Renal pelvis (tissue), 1 donor: ENCODE measurements at regions not wholly inside any gene's neighbourhood (a gene's known extent, or its start where the extent isn't known, plus 50 kb on each side); places are given as distances from the start of the nearest gene placed in this dataset.

Experiments used
- DNase-seq: peaks from one replicate; pipeline ENCODE4 v3.0.0-alpha.2; 2013

- no peak for DNase-seq
These were observed 839.4 kb upstream of the ADGRL4 start for GRCh38 chr1:79845936-79846335.

- DNase-seq: no peak
These were observed 836.3 kb upstream of the ADGRL4 start for GRCh38 chr1:79842811-79843210.

- no peak for DNase-seq
These were observed 833.4 kb upstream of the ADGRL4 start for GRCh38 chr1:79839882-79840281.

- DNase-seq: no peak
These were observed 820.9 kb upstream of the ADGRL4 start for GRCh38 chr1:79827446-79827845.

- no peak for DNase-seq
These were observed 819.0 kb upstream of the ADGRL4 start for GRCh38 chr1:79825551-79825950.

GRCh38 chr1:79822053-79822452 lies 815.5 kb upstream of the ADGRL4 start:
- no peak for DNase-seq

- DNase-seq: no peak
These were observed 812.6 kb upstream of the ADGRL4 start for GRCh38 chr1:79819140-79819539.

- DNase-seq: no peak
These were observed 810.6 kb upstream of the ADGRL4 start for GRCh38 chr1:79817031-79817560.

GRCh38 chr1:79815115-79815514 lies 808.6 kb upstream of the ADGRL4 start:
- no peak for DNase-seq

- DNase-seq: no peak
These were observed 804.6 kb upstream of the ADGRL4 start for GRCh38 chr1:79811173-79811572.

GRCh38 chr1:79808816-79809475 lies 802.4 kb upstream of the ADGRL4 start:
- no peak for DNase-seq

- peak; percentile 15 for DNase-seq
These were observed 801.3 kb upstream of the ADGRL4 start for GRCh38 chr1:79807816-79808215.

- no peak for DNase-seq
These were observed 791.0 kb upstream of the ADGRL4 start for GRCh38 chr1:79797487-79797886.

GRCh38 chr1:79796434-79796833 lies 789.9 kb upstream of the ADGRL4 start:
- no peak for DNase-seq

GRCh38 chr1:79792219-79792930 lies 785.8 kb upstream of the ADGRL4 start:
- DNase-seq: no peak

- DNase-seq: no peak
These were observed 785.1 kb upstream of the ADGRL4 start for GRCh38 chr1:79791488-79792218.

GRCh38 chr1:79790950-79791349 lies 784.4 kb upstream of the ADGRL4 start:
- DNase-seq: no peak

- no peak for DNase-seq
These were observed 781.1 kb upstream of the ADGRL4 start for GRCh38 chr1:79787631-79788030.

- no peak for DNase-seq
These were observed 779.4 kb upstream of the ADGRL4 start for GRCh38 chr1:79785964-79786363.

GRCh38 chr1:79785561-79785960 lies 779.0 kb upstream of the ADGRL4 start:
- DNase-seq: no peak

GRCh38 chr1:79781261-79781660 lies 774.7 kb upstream of the ADGRL4 start:
- DNase-seq: no peak

GRCh38 chr1:79777481-79778219 lies 771.1 kb upstream of the ADGRL4 start:
- no peak for DNase-seq
